ENCODE measurements at regions not wholly inside any gene's neighbourhood (a gene's known extent, or its start where the extent isn't known, plus 50 kb on each side); places are given as distances from the start of the nearest gene placed in this dataset.

DNA sequence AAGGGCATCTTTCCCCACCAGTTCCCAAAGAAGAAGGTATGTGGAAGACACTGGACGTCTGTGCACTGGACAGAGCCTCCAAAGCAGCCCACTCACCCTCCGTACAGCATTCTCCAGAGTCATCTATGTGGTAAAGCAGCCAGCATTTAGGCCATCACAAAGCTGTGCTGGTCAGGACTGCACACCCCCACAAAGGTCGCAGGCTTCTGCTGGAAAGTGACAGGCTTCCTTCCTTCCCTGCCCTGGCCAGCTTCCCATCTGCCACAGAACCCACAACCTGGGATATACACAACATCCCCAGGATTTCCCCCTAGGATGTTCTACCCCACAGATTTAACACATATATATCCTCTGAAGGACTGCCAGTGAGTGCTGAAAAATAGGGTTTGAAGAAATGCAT, 64.6 kb upstream of the GALNT15 start:
- FAIRE-seq (no peak), DNase-seq (ENCODE audit: insufficient read length, low spot score) (no peak)
- TF ChIP-seq, protein P1, sequence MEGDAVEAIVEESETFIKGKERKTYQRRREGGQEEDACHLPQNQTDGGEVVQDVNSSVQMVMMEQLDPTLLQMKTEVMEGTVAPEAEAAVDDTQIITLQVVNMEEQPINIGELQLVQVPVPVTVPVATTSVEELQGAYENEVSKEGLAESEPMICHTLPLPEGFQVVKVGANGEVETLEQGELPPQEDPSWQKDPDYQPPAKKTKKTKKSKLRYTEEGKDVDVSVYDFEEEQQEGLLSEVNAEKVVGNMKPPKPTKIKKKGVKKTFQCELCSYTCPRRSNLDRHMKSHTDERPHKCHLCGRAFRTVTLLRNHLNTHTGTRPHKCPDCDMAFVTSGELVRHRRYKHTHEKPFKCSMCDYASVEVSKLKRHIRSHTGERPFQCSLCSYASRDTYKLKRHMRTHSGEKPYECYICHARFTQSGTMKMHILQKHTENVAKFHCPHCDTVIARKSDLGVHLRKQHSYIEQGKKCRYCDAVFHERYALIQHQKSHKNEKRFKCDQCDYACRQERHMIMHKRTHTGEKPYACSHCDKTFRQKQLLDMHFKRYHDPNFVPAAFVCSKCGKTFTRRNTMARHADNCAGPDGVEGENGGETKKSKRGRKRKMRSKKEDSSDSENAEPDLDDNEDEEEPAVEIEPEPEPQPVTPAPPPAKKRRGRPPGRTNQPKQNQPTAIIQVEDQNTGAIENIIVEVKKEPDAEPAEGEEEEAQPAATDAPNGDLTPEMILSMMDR (IDR thresholded peaks at IDR 0.05; ENCODE audit: insufficient read depth, missing control alignments), result no peak

DNA sequence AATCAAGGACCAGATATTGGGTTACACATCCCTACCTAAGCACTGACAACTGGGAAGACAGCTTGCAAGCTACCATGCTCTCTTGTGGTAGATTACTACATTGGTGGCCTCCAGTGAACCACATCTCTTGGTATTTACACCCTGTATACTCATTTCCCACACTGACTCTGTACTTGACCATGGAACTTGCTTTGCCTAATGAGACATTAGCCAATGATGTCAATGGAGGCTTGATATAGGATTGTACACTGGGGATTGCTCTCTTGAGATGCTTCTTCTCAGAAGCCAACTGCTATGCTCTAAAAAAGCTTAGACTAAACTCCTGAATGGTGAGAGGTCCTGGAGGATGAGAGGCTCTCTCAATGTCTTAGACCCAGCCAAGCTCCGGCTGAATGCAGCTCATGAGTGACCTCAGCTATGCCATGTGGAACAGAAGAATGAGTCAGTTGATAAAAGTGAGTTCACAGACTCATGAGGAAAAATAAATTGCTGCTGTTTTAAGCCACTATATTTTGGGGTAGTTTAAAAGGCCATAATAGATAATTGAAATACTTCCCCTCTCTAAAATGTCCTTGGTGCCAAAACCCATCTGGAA, 61.5 kb upstream of the GALNT15 start:
- TF ChIP-seq, protein P1 (IDR thresholded peaks at IDR 0.05; ENCODE audit: insufficient read depth, missing control alignments), result no peak
- DNase-seq (ENCODE audit: insufficient read length, low spot score) (no peak), FAIRE-seq (no peak)

DNA sequence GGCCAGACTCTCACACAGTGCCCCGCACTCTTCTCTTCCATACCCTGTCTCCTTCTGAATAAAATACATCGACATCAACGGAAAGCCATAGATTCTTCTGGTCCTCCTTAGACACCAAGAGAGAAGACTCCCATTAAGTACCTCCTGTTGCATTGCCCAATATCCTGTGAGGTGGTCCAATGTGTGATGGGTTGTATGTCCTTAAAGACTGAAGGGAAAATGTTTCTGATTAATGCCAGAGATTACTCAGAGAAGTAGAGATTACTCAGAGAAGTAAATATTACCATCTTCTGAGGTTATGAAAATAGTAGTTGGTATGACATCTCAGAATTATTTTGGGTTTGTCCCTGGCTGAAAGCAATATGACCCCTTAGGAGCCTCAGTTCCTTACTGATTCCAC, 60.8 kb upstream of the GALNT15 start:
- TF ChIP-seq, protein P1 (IDR thresholded peaks at IDR 0.05; ENCODE audit: insufficient read depth, missing control alignments), result no peak
- FAIRE-seq, result no peak
- DNase-seq (ENCODE audit: insufficient read length, low spot score), result no peak

- DNase-seq (ENCODE audit: insufficient read length, low spot score) (no peak), FAIRE-seq (no peak)
- TF ChIP-seq, protein P1 (IDR thresholded peaks at IDR 0.05; ENCODE audit: insufficient read depth, missing control alignments), result no peak
These were observed 60.1 kb upstream of the GALNT15 start for GRCh38 chr3:16114429-16114828.

- TF ChIP-seq, protein P1 (IDR thresholded peaks at IDR 0.05; ENCODE audit: insufficient read depth, missing control alignments), result no peak
- DNase-seq (ENCODE audit: insufficient read length, low spot score) (no peak), FAIRE-seq (no peak)
These were observed 59.5 kb upstream of the GALNT15 start for GRCh38 chr3:16114930-16115329.

DNA sequence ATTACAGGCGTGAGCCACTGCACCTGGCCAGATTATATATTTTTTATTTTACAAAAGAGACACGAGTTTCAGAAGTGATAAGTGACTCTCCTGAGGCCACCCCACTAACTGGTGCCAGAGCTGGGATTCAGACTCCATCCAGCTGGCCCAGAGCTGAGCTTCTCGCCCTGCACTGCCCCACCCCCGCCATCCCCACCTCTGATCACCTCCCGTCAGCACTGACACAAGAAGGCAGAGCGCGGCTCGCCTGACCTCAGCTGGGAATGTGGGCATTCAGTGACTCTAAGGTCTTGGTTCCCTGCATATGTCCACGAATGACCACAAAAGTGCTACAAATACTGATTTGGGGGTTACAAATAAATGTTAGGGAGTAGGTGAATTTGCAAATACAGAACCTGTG, 56.1 kb upstream of the GALNT15 start:
- FAIRE-seq (no peak), DNase-seq (ENCODE audit: insufficient read length, low spot score) (no peak)
- TF ChIP-seq, protein P1 (IDR thresholded peaks at IDR 0.05; ENCODE audit: insufficient read depth, missing control alignments), result no peak

- TF ChIP-seq, protein P1 (IDR thresholded peaks at IDR 0.05; ENCODE audit: insufficient read depth, missing control alignments), result no peak
- no peak for FAIRE-seq
- no peak for DNase-seq (ENCODE audit: insufficient read length, low spot score)
These were observed 54.6 kb upstream of the GALNT15 start for GRCh38 chr3:16119887-16120286.
